HL-60 (cell line): ENCODE measurements at regions not wholly inside any gene's neighbourhood (a gene's known extent, or its start where the extent isn't known, plus 50 kb on each side); places are given as distances from the start of the nearest gene placed in this dataset.

Source experiments
- POLR2AphosphoS5 ChIP-seq: IDR thresholded peaks from 2 replicates; pipeline ENCODE4 v1.6.1; 2012; ENCODE audit warnings: low read depth
- SPI1 ChIP-seq: IDR thresholded peaks from 2 replicates; pipeline ENCODE4 v1.6.1; 2012; ENCODE audit warnings: low read depth, mild to moderate bottlenecking, borderline replicate concordance
- TF ChIP-seq, protein P1 (sequence below): IDR thresholded peaks from one replicate; pipeline ENCODE4 v1.5.1; 2011; ENCODE audit warnings: low read length, control low read depth, inconsistent platforms; ENCODE audit not compliant: insufficient read depth
- TF ChIP-seq, protein P2 (sequence below): IDR thresholded peaks from 2 replicates; pipeline ENCODE4 v1.6.1; 2012; ENCODE audit warnings: low read depth; ENCODE audit not compliant: insufficient replicate concordance

DNA sequence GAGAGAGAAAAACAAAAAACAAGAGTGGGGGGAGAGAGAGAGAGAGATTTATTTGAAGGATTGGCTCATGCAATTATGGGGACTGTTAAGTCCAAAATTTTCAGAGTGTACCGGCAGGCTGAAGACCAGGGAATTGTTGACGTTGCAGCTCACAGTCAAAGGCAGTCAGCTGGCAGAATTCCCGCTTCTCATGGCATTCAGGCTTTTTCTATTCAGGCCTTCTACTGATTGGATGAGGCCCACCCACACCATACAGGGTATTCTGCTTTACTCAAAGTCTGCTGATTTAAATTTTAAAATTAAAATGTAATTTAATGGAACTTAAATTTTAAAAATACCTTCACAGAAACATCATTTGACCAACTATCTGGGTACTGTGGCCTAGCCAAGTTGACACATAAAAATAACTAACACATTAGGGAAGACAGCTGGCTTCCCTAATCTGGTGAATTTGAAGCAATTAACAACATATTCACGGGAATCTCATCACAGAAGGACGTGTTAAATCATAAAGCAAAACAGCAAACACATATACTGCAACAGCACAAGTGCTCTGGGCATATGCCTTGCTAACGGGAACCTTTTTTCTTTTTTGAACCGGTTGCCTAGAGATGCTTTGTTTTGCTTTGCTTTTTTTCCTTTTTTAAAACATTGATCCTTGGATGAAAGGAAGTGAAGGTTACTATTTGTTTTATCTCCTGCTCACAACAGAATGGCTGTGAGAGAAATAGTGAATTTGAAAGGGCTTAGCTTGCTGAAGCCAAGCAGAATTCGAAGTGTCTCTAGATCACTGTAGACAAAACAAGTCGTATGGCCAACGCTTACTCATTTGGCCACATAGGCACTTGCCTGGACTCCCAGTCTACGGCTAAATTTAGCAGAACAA lies 505.1 kb downstream of the IRS2 start:
- TF ChIP-seq, protein P1, sequence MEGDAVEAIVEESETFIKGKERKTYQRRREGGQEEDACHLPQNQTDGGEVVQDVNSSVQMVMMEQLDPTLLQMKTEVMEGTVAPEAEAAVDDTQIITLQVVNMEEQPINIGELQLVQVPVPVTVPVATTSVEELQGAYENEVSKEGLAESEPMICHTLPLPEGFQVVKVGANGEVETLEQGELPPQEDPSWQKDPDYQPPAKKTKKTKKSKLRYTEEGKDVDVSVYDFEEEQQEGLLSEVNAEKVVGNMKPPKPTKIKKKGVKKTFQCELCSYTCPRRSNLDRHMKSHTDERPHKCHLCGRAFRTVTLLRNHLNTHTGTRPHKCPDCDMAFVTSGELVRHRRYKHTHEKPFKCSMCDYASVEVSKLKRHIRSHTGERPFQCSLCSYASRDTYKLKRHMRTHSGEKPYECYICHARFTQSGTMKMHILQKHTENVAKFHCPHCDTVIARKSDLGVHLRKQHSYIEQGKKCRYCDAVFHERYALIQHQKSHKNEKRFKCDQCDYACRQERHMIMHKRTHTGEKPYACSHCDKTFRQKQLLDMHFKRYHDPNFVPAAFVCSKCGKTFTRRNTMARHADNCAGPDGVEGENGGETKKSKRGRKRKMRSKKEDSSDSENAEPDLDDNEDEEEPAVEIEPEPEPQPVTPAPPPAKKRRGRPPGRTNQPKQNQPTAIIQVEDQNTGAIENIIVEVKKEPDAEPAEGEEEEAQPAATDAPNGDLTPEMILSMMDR, result no peak
- TF ChIP-seq POLR2AphosphoS5, result no peak
- TF ChIP-seq, protein P2, sequence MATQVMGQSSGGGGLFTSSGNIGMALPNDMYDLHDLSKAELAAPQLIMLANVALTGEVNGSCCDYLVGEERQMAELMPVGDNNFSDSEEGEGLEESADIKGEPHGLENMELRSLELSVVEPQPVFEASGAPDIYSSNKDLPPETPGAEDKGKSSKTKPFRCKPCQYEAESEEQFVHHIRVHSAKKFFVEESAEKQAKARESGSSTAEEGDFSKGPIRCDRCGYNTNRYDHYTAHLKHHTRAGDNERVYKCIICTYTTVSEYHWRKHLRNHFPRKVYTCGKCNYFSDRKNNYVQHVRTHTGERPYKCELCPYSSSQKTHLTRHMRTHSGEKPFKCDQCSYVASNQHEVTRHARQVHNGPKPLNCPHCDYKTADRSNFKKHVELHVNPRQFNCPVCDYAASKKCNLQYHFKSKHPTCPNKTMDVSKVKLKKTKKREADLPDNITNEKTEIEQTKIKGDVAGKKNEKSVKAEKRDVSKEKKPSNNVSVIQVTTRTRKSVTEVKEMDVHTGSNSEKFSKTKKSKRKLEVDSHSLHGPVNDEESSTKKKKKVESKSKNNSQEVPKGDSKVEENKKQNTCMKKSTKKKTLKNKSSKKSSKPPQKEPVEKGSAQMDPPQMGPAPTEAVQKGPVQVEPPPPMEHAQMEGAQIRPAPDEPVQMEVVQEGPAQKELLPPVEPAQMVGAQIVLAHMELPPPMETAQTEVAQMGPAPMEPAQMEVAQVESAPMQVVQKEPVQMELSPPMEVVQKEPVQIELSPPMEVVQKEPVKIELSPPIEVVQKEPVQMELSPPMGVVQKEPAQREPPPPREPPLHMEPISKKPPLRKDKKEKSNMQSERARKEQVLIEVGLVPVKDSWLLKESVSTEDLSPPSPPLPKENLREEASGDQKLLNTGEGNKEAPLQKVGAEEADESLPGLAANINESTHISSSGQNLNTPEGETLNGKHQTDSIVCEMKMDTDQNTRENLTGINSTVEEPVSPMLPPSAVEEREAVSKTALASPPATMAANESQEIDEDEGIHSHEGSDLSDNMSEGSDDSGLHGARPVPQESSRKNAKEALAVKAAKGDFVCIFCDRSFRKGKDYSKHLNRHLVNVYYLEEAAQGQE, result no peak
- TF ChIP-seq SPI1, result no peak
